ENCODE measurements at regions not wholly inside any gene's neighbourhood (a gene's known extent, or its start where the extent isn't known, plus 50 kb on each side); places are given as distances from the start of the nearest gene placed in this dataset.
"Not testable (repeated sequence)": the region's sequence is repeated elsewhere in the genome, so short reads cannot be mapped to it uniquely, and the experiment has no call there.

DNA sequence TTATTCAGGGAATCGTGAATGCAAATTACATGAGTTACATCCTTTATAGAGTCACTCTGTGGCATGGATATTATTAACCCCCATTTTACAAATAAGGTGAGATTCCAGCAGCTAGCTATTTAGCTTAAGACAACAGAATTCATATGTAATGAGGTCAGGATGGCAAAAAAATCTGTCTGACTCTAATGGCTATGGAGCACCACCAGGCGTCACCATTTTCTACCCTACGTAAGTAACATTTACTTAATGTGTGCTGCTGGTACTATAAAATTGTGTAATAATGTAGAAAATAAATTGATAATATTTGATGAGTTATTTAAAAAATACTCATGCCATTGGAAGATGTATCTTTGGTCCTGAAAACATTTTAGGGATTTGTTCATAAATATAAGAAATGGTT, 2040.1 kb upstream of the LRRTM1 start:
- H3K4me3 ChIP-seq (ENCODE audit: low read length in 2 of 2): no peak overlapping the region
- ChIA-PET POLR2A (ENCODE audit: partially characterized antibody) (no interaction called here), CTCF (ENCODE audit: partially characterized antibody) (no interaction called here)
- H3K9me3 ChIP-seq (ENCODE audit: control insufficient read depth in 1 of 2, low read length in 2 of 2): peaks cover 0 to 3% of the 10 kb centered on the region in 2 donors
- no peak overlapping the region for H3K27ac ChIP-seq (ENCODE audit: low read depth, low read length)
- DNase-seq: no peak
- no peaks in the 10 kb centered on the region for H3K36me3 ChIP-seq (ENCODE audit: insufficient read depth, low read length)
- Mint-ChIP-seq H3K27me3 (no peaks in the 10 kb centered on the region), H3K9me3 (peaks cover 2 to 7% (median 5%) of the 10 kb centered on the region in 8 donors), H3K4me1 (no peaks in the 10 kb centered on the region), H3K4me3 (no peak overlapping the region), H3K36me3 (no peaks in the 10 kb centered on the region), H3K27ac (no peak overlapping the region)
- intact Hi-C loops (cut with micrococcal nuclease): no loop called here
- H3K4me1 ChIP-seq (ENCODE audit: insufficient read depth, low read length): no peaks in the 10 kb centered on the region
- no peaks in the 10 kb centered on the region for H3K27me3 ChIP-seq (ENCODE audit: insufficient read depth, low read length)

DNA sequence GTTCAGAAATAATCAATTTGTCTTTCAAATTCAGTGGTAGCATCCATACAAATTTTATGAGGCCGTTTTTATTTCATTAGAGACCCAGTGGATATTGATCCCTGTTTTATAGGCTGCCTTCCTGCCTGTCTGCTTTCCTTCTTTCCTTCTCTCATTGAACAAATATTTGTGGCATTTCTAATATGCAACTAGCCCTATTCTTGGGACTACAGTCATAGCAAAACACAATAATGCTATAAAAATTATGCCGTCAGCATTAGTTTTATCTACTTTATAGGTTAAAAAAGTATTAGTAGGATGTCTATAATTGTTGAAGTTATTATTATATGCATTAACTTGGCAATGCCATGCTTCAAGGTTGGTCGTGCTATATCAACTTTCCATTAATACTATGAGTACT, 2037.8 kb upstream of the LRRTM1 start:
- Histone ChIP-seq H3K27me3 (ENCODE audit: insufficient read depth, low read length) (no peaks in the 10 kb centered on the region), H3K36me3 (ENCODE audit: insufficient read depth, low read length) (no peaks in the 10 kb centered on the region), H3K4me3 (ENCODE audit: low read length in 2 of 2) (no peak overlapping the region), H3K27ac (ENCODE audit: low read depth, low read length) (no peak overlapping the region), H3K9me3 (ENCODE audit: control insufficient read depth in 1 of 2, low read length in 2 of 2) (no peaks in the 10 kb centered on the region), H3K4me1 (ENCODE audit: insufficient read depth, low read length) (no peaks in the 10 kb centered on the region)
- POLR2A ChIA-PET (ENCODE audit: partially characterized antibody): no interaction called here
- intact Hi-C loops (cut with micrococcal nuclease): no loop called here
- no peak overlapping the region for H3K4me3 Mint-ChIP-seq
- no peaks in the 10 kb centered on the region for H3K36me3 Mint-ChIP-seq
- H3K9me3 Mint-ChIP-seq: peaks cover 2 to 13% (median 4%) of the 10 kb centered on the region in 8 donors
- H3K27ac Mint-ChIP-seq: no peak overlapping the region
- no peak for DNase-seq
- no peaks in the 10 kb centered on the region for H3K4me1 Mint-ChIP-seq
- no peaks in the 10 kb centered on the region for H3K27me3 Mint-ChIP-seq
- CTCF ChIA-PET (ENCODE audit: partially characterized antibody): no interaction called here

- no peaks in the 10 kb centered on the region for H3K36me3 Mint-ChIP-seq
- ChIA-PET CTCF (ENCODE audit: partially characterized antibody) (no interaction called here), POLR2A (ENCODE audit: partially characterized antibody) (no interaction called here)
- Histone ChIP-seq H3K36me3 (ENCODE audit: insufficient read depth, low read length) (no peaks in the 10 kb centered on the region), H3K4me3 (ENCODE audit: low read length in 2 of 2) (no peak overlapping the region), H3K27ac (ENCODE audit: low read depth, low read length) (no peak overlapping the region), H3K27me3 (ENCODE audit: insufficient read depth, low read length) (no peaks in the 10 kb centered on the region), H3K9me3 (ENCODE audit: control insufficient read depth in 1 of 2, low read length in 2 of 2) (no peaks in the 10 kb centered on the region), H3K4me1 (ENCODE audit: insufficient read depth, low read length) (no peaks in the 10 kb centered on the region)
- H3K27ac Mint-ChIP-seq: no peak overlapping the region
- H3K27me3 Mint-ChIP-seq: no peaks in the 10 kb centered on the region
- DNase-seq: no peak
- H3K4me1 Mint-ChIP-seq: no peaks in the 10 kb centered on the region
- intact Hi-C loops (cut with micrococcal nuclease): no loop called here
- no peak overlapping the region for H3K4me3 Mint-ChIP-seq
- peaks cover 2 to 13% (median 3%) of the 10 kb centered on the region in 8 donors for H3K9me3 Mint-ChIP-seq
These were observed 2036.1 kb upstream of the LRRTM1 start for GRCh38 chr2:82340578-82341053.

DNA sequence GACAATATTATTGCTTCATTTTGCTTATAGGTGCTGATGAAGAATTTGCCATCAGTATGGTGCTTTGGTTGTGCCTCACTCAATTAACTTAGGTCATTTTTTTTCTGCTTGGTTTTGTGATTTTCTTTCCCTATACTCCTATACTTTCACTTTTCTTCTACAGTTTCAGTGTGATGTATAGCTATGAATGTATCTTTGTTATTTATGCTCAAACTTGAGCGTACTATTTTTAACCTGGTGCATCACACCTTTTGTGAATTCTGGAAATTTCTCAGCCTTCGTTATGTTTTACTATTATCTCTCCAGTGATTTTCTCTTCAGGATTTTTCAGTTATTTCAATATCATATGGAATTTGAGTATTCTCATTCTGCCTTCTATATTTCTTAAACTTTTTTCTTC, 2035.3 kb upstream of the LRRTM1 start:
- ChIA-PET CTCF (ENCODE audit: partially characterized antibody) (no interaction called here), POLR2A (ENCODE audit: partially characterized antibody) (no interaction called here)
- intact Hi-C loops (cut with micrococcal nuclease): no loop called here
- Histone ChIP-seq H3K4me3 (ENCODE audit: low read length in 2 of 2) (no peak overlapping the region), H3K4me1 (ENCODE audit: insufficient read depth, low read length) (no peaks in the 10 kb centered on the region), H3K27me3 (ENCODE audit: insufficient read depth, low read length) (no peaks in the 10 kb centered on the region), H3K27ac (ENCODE audit: low read depth, low read length) (no peak overlapping the region), H3K36me3 (ENCODE audit: insufficient read depth, low read length) (no peaks in the 10 kb centered on the region), H3K9me3 (ENCODE audit: control insufficient read depth in 1 of 2, low read length in 2 of 2) (no peaks in the 10 kb centered on the region)
- no peaks in the 10 kb centered on the region for H3K36me3 Mint-ChIP-seq
- no peaks in the 10 kb centered on the region for H3K27me3 Mint-ChIP-seq
- peaks cover 0 to 13% (median 2%) of the 10 kb centered on the region in 8 donors for H3K9me3 Mint-ChIP-seq
- no peak overlapping the region for H3K4me3 Mint-ChIP-seq
- no peaks in the 10 kb centered on the region for H3K4me1 Mint-ChIP-seq
- no peak overlapping the region for H3K27ac Mint-ChIP-seq
- no peak for DNase-seq

DNA sequence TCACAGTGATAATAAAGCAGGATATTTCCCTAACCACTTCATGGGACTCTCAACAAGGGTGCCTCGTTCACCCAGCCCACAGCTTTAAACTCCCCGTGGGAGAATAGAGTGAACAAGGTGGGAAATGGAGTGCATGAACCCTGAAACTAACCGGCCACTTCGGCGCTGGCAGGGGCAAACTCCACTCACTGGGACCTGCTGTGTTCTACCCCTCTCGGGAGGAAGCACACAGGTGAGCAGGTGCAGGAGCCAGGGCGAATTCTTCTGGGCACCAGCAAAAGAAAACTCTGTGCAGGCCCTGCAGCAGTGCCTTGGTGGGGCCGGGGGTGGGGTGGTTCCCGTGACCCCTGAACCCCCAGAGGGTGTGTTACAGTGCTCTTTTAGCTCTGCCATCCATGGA, 2029.1 kb upstream of the LRRTM1 start:
- Mint-ChIP-seq H3K36me3 (no peaks in the 10 kb centered on the region), H3K27me3 (no peaks in the 10 kb centered on the region), H3K27ac (no peak overlapping the region), H3K9me3 (peaks cover 0 to 17% (median 9%) of the 10 kb centered on the region in 8 donors), H3K4me1 (no peaks in the 10 kb centered on the region), H3K4me3 (no peak overlapping the region)
- H3K36me3 ChIP-seq (ENCODE audit: insufficient read depth, low read length): no peaks in the 10 kb centered on the region
- no peak for DNase-seq
- H3K27ac ChIP-seq (ENCODE audit: low read depth, low read length): no peak overlapping the region
- intact Hi-C loops (cut with micrococcal nuclease): no loop called here
- CTCF ChIA-PET (ENCODE audit: partially characterized antibody): no interaction called here
- H3K4me1 ChIP-seq (ENCODE audit: insufficient read depth, low read length): no peaks in the 10 kb centered on the region
- no peaks in the 10 kb centered on the region for H3K27me3 ChIP-seq (ENCODE audit: insufficient read depth, low read length)
- no peak overlapping the region for H3K4me3 ChIP-seq (ENCODE audit: low read length in 2 of 2)
- H3K9me3 ChIP-seq (ENCODE audit: control insufficient read depth in 1 of 2, low read length in 2 of 2): peaks cover 0 to 3% of the 10 kb centered on the region in 2 donors
- POLR2A ChIA-PET (ENCODE audit: partially characterized antibody): no interaction called here

DNA sequence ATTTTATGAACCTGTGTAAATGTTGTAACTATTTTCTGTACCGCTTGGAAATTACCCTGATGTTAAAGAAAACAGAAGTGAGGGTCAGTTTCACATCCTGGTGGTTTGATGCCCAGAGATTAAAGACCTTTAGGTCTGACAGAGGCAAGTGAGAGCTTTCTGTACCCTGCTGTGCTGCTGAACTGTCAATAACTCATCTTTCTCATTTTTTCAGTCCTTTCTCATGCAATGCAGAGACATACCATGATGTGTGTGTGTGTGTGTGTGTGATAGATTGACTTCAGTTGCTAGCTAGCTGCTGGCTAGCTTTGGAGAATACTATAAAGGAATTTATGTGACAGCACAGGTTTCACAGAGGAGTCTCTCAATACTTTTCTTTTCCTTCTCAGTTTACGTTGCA, 2025.6 kb upstream of the LRRTM1 start:
- Mint-ChIP-seq H3K36me3 (no peaks in the 10 kb centered on the region), H3K4me1 (no peaks in the 10 kb centered on the region), H3K4me3 (no peak overlapping the region), H3K27ac (no peak overlapping the region), H3K9me3 (peaks cover 2 to 26% (median 19%) of the 10 kb centered on the region in 8 donors), H3K27me3 (no peaks in the 10 kb centered on the region)
- Histone ChIP-seq H3K27ac (ENCODE audit: low read depth, low read length) (no peak overlapping the region), H3K4me1 (ENCODE audit: insufficient read depth, low read length) (no peaks in the 10 kb centered on the region), H3K4me3 (ENCODE audit: low read length in 2 of 2) (no peak overlapping the region), H3K9me3 (ENCODE audit: control insufficient read depth in 1 of 2, low read length in 2 of 2) (peaks cover 0 to 3% of the 10 kb centered on the region in 2 donors), H3K36me3 (ENCODE audit: insufficient read depth, low read length) (no peaks in the 10 kb centered on the region), H3K27me3 (ENCODE audit: insufficient read depth, low read length) (no peaks in the 10 kb centered on the region)
- no peak for DNase-seq
- ChIA-PET CTCF (ENCODE audit: partially characterized antibody) (no interaction called here), POLR2A (ENCODE audit: partially characterized antibody) (no interaction called here)
- intact Hi-C loops (cut with micrococcal nuclease): no loop called here

GRCh38 chr2:82326180-82326767, 2021.7 kb upstream of the LRRTM1 start:
- H3K9me3 ChIP-seq (ENCODE audit: control insufficient read depth in 1 of 2, low read length in 2 of 2); H3K27ac Mint-ChIP-seq; H3K4me3 Mint-ChIP-seq; CTCF ChIA-PET (ENCODE audit: partially characterized antibody); DNase-seq; H3K27me3 Mint-ChIP-seq; POLR2A ChIA-PET (ENCODE audit: partially characterized antibody); H3K36me3 Mint-ChIP-seq; H3K4me1 ChIP-seq (ENCODE audit: insufficient read depth, low read length); H3K27me3 ChIP-seq (ENCODE audit: insufficient read depth, low read length); H3K27ac ChIP-seq (ENCODE audit: low read depth, low read length); H3K4me3 ChIP-seq (ENCODE audit: low read length in 2 of 2); H3K4me1 Mint-ChIP-seq; intact Hi-C loops (cut with micrococcal nuclease); H3K36me3 ChIP-seq (ENCODE audit: insufficient read depth, low read length): not testable (repeated sequence)
- H3K9me3 Mint-ChIP-seq: peaks cover 0 to 22% (median 18%) of the 10 kb centered on the region in 8 donors

GRCh38 chr2:82320296-82320695, 2015.7 kb upstream of the LRRTM1 start:
- Mint-ChIP-seq H3K4me3 (no peak overlapping the region), H3K27me3 (no peaks in the 10 kb centered on the region), H3K27ac (no peak overlapping the region), H3K9me3 (peaks cover under 1 to 13% (median 6%) of the 10 kb centered on the region in 8 donors), H3K36me3 (no peaks in the 10 kb centered on the region), H3K4me1 (no peaks in the 10 kb centered on the region)
- H3K27ac ChIP-seq (ENCODE audit: low read depth, low read length): no peak overlapping the region
- no peak overlapping the region for H3K4me3 ChIP-seq (ENCODE audit: low read length in 2 of 2)
- ChIA-PET CTCF (ENCODE audit: partially characterized antibody) (no interaction called here), POLR2A (ENCODE audit: partially characterized antibody) (no interaction called here)
- H3K27me3 ChIP-seq (ENCODE audit: insufficient read depth, low read length): no peaks in the 10 kb centered on the region
- no peaks in the 10 kb centered on the region for H3K4me1 ChIP-seq (ENCODE audit: insufficient read depth, low read length)
- DNase-seq: no peak
- H3K36me3 ChIP-seq (ENCODE audit: insufficient read depth, low read length): no peaks in the 10 kb centered on the region
- no peaks in the 10 kb centered on the region for H3K9me3 ChIP-seq (ENCODE audit: control insufficient read depth in 1 of 2, low read length in 2 of 2)
- intact Hi-C loops (cut with micrococcal nuclease): no loop called here

Data from CD4-positive, alpha-beta memory T cell (primary cell).